ENCODE measurements at regions not wholly inside any gene's neighbourhood (a gene's known extent, or its start where the extent isn't known, plus 50 kb on each side); places are given as distances from the start of the nearest gene placed in this dataset.

DNA sequence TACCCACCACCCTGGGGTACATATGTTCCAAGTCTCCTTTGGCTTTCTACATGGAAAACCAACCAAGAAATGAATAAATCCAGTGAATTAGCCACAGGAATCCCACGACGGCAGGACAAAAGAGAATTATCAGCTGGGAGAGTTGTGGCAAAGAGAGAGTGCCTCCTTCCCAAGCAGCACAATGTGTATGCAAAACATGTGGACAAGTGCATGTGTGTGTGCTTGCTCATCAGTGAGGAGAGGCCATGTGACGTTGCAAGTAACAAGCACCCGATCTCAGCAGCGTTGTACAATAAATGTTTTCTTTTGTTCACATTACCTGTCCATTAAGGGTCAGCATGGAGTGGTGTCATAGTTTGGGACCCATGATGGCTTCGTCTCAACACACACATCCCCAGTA lies 50.0 kb upstream of the EMX2 start:
- no peak for TF ChIP-seq CTCF (IDR thresholded peaks at IDR 0.05)

GRCh38 chr10:117488004-117488403 lies 54.5 kb upstream of the EMX2 start:
- TF ChIP-seq CTCF (IDR thresholded peaks at IDR 0.05) = no peak

GRCh38 chr10:117486606-117487005 lies 55.9 kb upstream of the EMX2 start:
- TF ChIP-seq CTCF (IDR thresholded peaks at IDR 0.05) = no peak

- TF ChIP-seq CTCF (IDR thresholded peaks at IDR 0.05) = no peak
Measured at GRCh38 chr10:117483056-117483590, 59.4 kb upstream of the EMX2 start.

DNA sequence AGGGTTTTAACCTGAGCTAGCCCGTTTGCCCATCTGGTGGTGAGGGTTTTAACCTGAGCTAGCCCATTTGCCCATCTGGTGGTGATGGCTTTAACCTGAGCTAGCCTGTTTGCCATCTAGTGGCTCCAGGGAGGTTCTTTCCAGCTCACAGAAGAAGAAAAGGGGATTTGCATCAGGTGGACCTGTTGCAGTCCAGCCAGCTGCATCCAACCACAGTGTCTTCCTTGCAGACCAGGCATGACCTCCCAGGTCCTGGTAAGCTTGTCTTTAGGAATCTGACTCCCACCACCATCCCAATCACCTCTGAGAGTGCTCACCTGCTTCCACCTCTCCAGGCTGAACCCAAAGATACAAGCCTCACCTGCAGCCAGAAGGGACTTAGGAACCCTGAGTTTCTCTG lies 62.4 kb upstream of the EMX2 start:
- TF ChIP-seq CTCF (IDR thresholded peaks at IDR 0.05) = no peak

- no peak; the same call in 1 of the 2 replicates for TF ChIP-seq CTCF (IDR thresholded peaks at IDR 0.05)
Measured at GRCh38 chr10:117477961-117478670, 64.4 kb upstream of the EMX2 start.

DNA sequence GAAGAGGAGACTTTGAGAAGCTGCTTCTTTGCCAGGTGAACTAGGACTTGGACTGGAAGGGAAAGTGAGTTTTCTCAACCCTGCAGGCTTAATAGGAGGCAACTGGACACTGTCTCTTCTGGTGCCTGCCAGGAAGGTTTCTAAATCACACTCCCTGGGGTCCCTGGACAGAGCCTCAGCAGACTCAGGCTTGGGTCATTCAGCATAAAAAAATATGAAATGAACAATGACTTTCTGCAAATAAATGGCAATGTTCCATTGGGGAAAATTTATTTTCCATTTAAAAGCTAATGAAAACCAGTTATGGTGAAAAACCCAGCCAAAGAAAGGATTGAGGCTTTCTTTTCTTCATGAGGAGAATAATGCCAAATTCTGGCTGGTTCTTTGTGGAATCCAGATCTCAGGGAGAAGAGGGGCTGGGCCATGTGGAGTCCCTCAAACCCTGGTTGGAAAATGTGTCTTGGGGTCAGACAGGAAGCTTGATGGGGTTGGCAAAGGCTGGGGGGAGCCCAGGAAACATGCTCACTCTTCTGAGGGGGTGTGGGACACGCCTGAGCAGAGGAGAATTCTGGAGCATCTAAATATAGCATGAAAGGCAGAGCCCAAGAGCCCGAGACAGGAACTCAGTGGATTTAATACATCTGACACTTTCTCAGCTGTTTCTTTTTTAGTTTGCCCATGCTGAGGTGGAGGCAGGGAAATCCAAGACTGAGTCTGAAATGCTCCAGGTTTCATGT lies 65.2 kb upstream of the EMX2 start:
- TF ChIP-seq CTCF (IDR thresholded peaks at IDR 0.05) = no peak

Data from LNCAP (cell line).